ENCODE measurements at regions not wholly inside any gene's neighbourhood (a gene's known extent, or its start where the extent isn't known, plus 50 kb on each side); places are given as distances from the start of the nearest gene placed in this dataset.
A peak's percentile ranks its signal among the peaks of the same experiment; 100 is the strongest.

GRCh38 chr15:87207990-87208580 lies 1048.5 kb downstream of the NTRK3 start:
- Histone ChIP-seq H2BK120ac (ENCODE audit: low read depth, low read length) (no peak overlapping the region), H3K14ac (replicated peaks; ENCODE audit: low read depth, low read length) (no peak overlapping the region), H3K27me3 (ENCODE audit: control insufficient read depth, insufficient read depth, low read length) (no peaks in the 10 kb centered on the region), H3K9me3 (ENCODE audit: control insufficient read depth, insufficient read depth, low read length) (peaks cover 4% of the 10 kb centered on the region), H2AFZ (replicated peaks; ENCODE audit: low read length, poor library complexity) (no peak overlapping the region), H3K36me3 (ENCODE audit: control insufficient read depth, insufficient read depth, low read length) (no peaks in the 10 kb centered on the region), H2BK5ac (ENCODE audit: low read depth, low read length, poor library complexity, severe bottlenecking) (no peak overlapping the region), H4K91ac (ENCODE audit: insufficient read depth, low read depth, low read length) (no peak overlapping the region), H4K20me1 (ENCODE audit: insufficient read depth, low read length) (no peaks in the 10 kb centered on the region), H3K23ac (ENCODE audit: low read depth, low read length) (no peak overlapping the region), H4K8ac (ENCODE audit: low read depth in 2 of 2, low read length in 2 of 2) (no peak overlapping the region), H3K56ac (ENCODE audit: extremely low read depth, insufficient read depth, low read length) (no peak overlapping the region), H3K4me2 (ENCODE audit: low read depth, low read length) (no peak overlapping the region), H3K4me3 (ENCODE audit: insufficient read depth, low read depth, low read length) (no peak overlapping the region), H2AK5ac (ENCODE audit: low read depth, low read length) (no peak overlapping the region), H3K9me1 (ENCODE audit: insufficient read depth, low read length) (no peaks in the 10 kb centered on the region), H3K4ac (ENCODE audit: low read depth, low read length) (no peak overlapping the region), H3K4me1 (ENCODE audit: control insufficient read depth, insufficient read depth, low read length) (no peaks in the 10 kb centered on the region), H2BK20ac (ENCODE audit: low read depth, low read length) (no peak overlapping the region), H3K9ac (ENCODE audit: low read depth, low read length) (no peak overlapping the region), H2AK9ac (replicated peaks; ENCODE audit: low read depth, low read length, poor library complexity) (no peak overlapping the region), H2BK15ac (ENCODE audit: low read depth, low read length) (no peak overlapping the region), H3K79me1 (ENCODE audit: low read depth in 1 of 2, low read length in 2 of 2) (no peaks in the 10 kb centered on the region), H4K5ac (ENCODE audit: low read depth, low read length) (no peak overlapping the region), H3K27ac (ENCODE audit: insufficient read depth, low read length) (no peak overlapping the region), H3K18ac (ENCODE audit: low read depth, low read length) (no peak overlapping the region)
- in situ Hi-C loops (cut with MboI; ENCODE audit: low sequenced_read_pairs) = no loop called here
- ChIA-PET CTCF (no interaction called here), POLR2A (ENCODE audit: unreplicated experiment) (no interaction called here)
- no TSS peak for BruUV-seq (replicated peaks)
- ATAC-seq (ENCODE audit: low read depth) (peak; percentile 24; the same call in 1 of the 2 replicates), DNase-seq (peak; percentile 25)
- intact Hi-C loops (cut with micrococcal nuclease) = no loop called here
- dilution Hi-C loops (cut with HindIII; ENCODE audit: low sequenced_read_pairs, unreplicated experiment) = no loop called here
- no peak for TF ChIP-seq CTCF (conservative IDR thresholded peaks at IDR 0.05; ENCODE audit: low read depth, low read length)
- TF ChIP-seq MXI1 (IDR thresholded peaks at IDR 0.05; ENCODE audit: borderline replicate concordance, low read depth, low read length) = no peak
- no peak for TF ChIP-seq USF2 (IDR thresholded peaks at IDR 0.05; ENCODE audit: low read depth, low read length)
- TF ChIP-seq, protein P1, sequence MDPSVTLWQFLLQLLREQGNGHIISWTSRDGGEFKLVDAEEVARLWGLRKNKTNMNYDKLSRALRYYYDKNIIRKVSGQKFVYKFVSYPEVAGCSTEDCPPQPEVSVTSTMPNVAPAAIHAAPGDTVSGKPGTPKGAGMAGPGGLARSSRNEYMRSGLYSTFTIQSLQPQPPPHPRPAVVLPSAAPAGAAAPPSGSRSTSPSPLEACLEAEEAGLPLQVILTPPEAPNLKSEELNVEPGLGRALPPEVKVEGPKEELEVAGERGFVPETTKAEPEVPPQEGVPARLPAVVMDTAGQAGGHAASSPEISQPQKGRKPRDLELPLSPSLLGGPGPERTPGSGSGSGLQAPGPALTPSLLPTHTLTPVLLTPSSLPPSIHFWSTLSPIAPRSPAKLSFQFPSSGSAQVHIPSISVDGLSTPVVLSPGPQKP (IDR thresholded peaks at IDR 0.05; ENCODE audit: borderline replicate concordance, low read depth, low read length) = no peak
- no peak for TF ChIP-seq MAFK (IDR thresholded peaks at IDR 0.05; ENCODE audit: low read depth, low read length)
- TF ChIP-seq RAD21 (IDR thresholded peaks at IDR 0.05; ENCODE audit: low read length) = no peak
- no peak for TF ChIP-seq POLR2A (IDR thresholded peaks at IDR 0.05; ENCODE audit: low read depth, low read length)
- no peak for TF ChIP-seq CHD1 (IDR thresholded peaks at IDR 0.05; ENCODE audit: low read depth, low read length)
- TF ChIP-seq MAZ (IDR thresholded peaks at IDR 0.05; ENCODE audit: borderline replicate concordance, low read depth, low read length) = no peak
- TF ChIP-seq SMC3 (IDR thresholded peaks at IDR 0.05; ENCODE audit: low read depth, low read length) = no peak
- TF ChIP-seq RFX5 (IDR thresholded peaks at IDR 0.05; ENCODE audit: low read depth, low read length) = no peak
- no peak for TF ChIP-seq RCOR1 (IDR thresholded peaks at IDR 0.05; ENCODE audit: insufficient replicate concordance, low read length)
- no peak for TF ChIP-seq BHLHE40 (IDR thresholded peaks at IDR 0.05; ENCODE audit: low read depth, low read length)
- TF ChIP-seq FOS (IDR thresholded peaks at IDR 0.05; ENCODE audit: low read depth, low read length) = no peak
- no peak for TF ChIP-seq NFE2L2 (IDR thresholded peaks at IDR 0.05; ENCODE audit: low read depth, low read length)
- no peak for TF ChIP-seq CEBPB (IDR thresholded peaks at IDR 0.05; ENCODE audit: low read depth, low read length)
